Smooth muscle cell (in vitro differentiated cells): ENCODE measurements at regions not wholly inside any gene's neighbourhood (a gene's known extent, or its start where the extent isn't known, plus 50 kb on each side); places are given as distances from the start of the nearest gene placed in this dataset.

Experiments
- DNase-seq: peaks from one replicate; lab custom pipeline; 2025; ENCODE audit not compliant: unreplicated experiment; lab: John Stamatoyannopoulos, UW
- H2AFZ ChIP-seq: fragments of 200-600 bp; sonication (generic); 2 replicates; pipeline ENCODE4 v1.6.0; 2016; ENCODE audit warnings: antibody characterized with exemption, low read depth, mild to moderate bottlenecking
- H3F3A ChIP-seq: fragments of 200-600 bp; sonication (generic); 2 replicates; pipeline ENCODE4 v1.6.0; 2017; ENCODE audit warnings: antibody characterized with exemption, low read depth
- H3K27ac ChIP-seq: fragments of 200-600 bp; sonication (generic); 2 replicates; pipeline ENCODE4 v1.5.1; 2016; ENCODE audit warnings: low read depth, mild to moderate bottlenecking
- H3K27me3 ChIP-seq: fragments of 200-600 bp; sonication (generic); 2 replicates; pipeline ENCODE4 v1.6.1; 2016; ENCODE audit warnings: low read depth, mild to moderate bottlenecking
- H3K36me3 ChIP-seq: fragments of 200-600 bp; sonication (generic); 2 replicates; pipeline ENCODE4 v1.5.1; 2016; ENCODE audit warnings: low read depth
- H3K4me1 ChIP-seq: fragments of 200-600 bp; sonication (generic); 2 replicates; pipeline ENCODE4 v1.5.1; 2016; ENCODE audit warnings: low read depth
- H3K4me2 ChIP-seq: fragments of 200-600 bp; sonication (generic); 2 replicates; pipeline ENCODE4 v1.6.0; 2016; ENCODE audit warnings: mild to moderate bottlenecking
- H3K4me3 ChIP-seq: fragments of 200-600 bp; sonication (generic); 2 replicates; pipeline ENCODE4 v1.5.1; 2016; ENCODE audit warnings: mild to moderate bottlenecking
- H3K79me2 ChIP-seq: fragments of 200-600 bp; sonication (generic); 2 replicates; pipeline ENCODE4 v1.6.0; 2016; ENCODE audit warnings: low read depth, mild to moderate bottlenecking
- H3K9ac ChIP-seq: fragments of 200-600 bp; sonication (generic); 2 replicates; pipeline ENCODE4 v1.6.0; 2016; ENCODE audit warnings: low read depth
- H3K9me3 ChIP-seq: fragments of 200-600 bp; sonication (generic); replicated peaks from 2 replicates; pipeline ENCODE4 v1.5.1; 2016; ENCODE audit warnings: low read depth
- H4K20me1 ChIP-seq: fragments of 200-600 bp; sonication (generic); 2 replicates; pipeline ENCODE4 v1.6.0; 2016; ENCODE audit warnings: low read depth
- whole genome bisulfite sequencing: methylation state at CpG from one replicate; pipeline ENCODE4 v1.1.7; 2016; ENCODE audit warnings: low lambda C conversion rate; 5-methylcytosine and 5-hydroxymethylcytosine counted together
- TF ChIP-seq, protein P1 (sequence below): fragments of 200-600 bp; sonication (generic); IDR thresholded peaks from 2 replicates; pipeline ENCODE4 v1.5.1; 2017; ENCODE audit warnings: borderline replicate concordance, mild to moderate bottlenecking, antibody characterized with exemption; ENCODE audit not compliant: insufficient read depth, poor library complexity, severe bottlenecking

DNA sequence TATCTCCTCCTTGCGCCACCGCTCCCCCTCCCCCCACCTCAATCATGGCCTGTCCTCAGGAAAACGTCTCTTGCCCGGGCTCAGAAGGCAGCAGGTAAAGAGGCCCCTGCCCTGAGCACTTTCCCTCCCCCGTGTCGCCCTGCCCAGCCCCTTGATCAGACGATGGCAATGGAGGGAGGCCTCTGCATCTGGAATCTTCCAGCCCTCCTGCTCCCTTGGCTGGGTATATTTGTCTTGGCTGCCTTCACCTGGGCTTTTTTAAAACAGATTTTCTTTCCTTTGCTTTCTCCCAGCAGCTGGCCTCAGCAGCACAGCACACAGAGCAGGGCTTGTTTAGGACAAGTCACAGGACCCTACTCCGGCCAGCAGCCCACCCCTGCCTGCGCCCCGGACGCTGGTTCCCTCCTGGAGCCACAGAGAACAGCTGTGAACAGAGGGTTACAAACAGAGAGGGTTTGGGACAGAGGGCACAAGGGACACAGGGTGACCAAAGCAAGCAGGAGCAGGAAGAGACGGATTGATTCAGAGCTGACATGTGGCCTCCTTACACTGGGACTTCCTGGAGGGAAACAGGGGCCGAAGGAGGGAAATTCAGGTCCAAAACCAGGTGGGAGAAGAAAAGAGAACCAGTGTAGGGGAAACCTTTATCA, 78.7 kb downstream of the ISG20 start:
- Histone ChIP-seq H3K4me1 (no peaks in the 10 kb centered on the region), H3K36me3 (no peaks in the 10 kb centered on the region), H3K27ac (no peak overlapping the region), H3K4me2 (no peak overlapping the region), H4K20me1 (no peaks in the 10 kb centered on the region), H3K4me3 (no peak overlapping the region), H3K27me3 (peaks cover 29% of the 10 kb centered on the region), H3K9me3 (no peaks in the 10 kb centered on the region), H3F3A (no peaks in the 10 kb centered on the region), H3K79me2 (no peaks in the 10 kb centered on the region), H2AFZ (no peak overlapping the region), H3K9ac (no peak overlapping the region)
- TF ChIP-seq, protein P1, sequence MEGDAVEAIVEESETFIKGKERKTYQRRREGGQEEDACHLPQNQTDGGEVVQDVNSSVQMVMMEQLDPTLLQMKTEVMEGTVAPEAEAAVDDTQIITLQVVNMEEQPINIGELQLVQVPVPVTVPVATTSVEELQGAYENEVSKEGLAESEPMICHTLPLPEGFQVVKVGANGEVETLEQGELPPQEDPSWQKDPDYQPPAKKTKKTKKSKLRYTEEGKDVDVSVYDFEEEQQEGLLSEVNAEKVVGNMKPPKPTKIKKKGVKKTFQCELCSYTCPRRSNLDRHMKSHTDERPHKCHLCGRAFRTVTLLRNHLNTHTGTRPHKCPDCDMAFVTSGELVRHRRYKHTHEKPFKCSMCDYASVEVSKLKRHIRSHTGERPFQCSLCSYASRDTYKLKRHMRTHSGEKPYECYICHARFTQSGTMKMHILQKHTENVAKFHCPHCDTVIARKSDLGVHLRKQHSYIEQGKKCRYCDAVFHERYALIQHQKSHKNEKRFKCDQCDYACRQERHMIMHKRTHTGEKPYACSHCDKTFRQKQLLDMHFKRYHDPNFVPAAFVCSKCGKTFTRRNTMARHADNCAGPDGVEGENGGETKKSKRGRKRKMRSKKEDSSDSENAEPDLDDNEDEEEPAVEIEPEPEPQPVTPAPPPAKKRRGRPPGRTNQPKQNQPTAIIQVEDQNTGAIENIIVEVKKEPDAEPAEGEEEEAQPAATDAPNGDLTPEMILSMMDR = no peak
- DNase-seq = no peak
- 76% methylated on average over 13 of the region's 13 CpGs for WGBS

DNA sequence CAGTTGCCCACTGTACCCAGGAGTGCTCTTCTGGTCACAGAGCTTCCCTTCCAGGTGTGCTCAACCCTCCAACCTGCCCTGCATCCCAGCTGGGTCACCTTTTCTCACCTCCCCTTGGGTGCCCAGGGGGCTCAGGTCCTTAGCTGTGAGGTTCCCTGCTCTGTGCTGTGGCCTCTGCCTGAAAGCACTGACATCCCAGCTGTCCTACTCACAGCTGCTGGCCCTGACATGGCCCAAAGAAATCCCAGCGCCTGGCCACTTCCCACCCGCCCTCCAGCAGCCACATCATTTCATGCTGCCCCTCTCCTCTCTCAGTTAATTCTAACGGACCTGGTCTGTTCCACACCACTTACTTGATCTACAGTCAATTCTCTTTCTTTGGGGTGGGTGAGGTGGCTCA, 79.9 kb downstream of the ISG20 start:
- H3K4me2 ChIP-seq = no peak overlapping the region
- H3F3A ChIP-seq = no peaks in the 10 kb centered on the region
- DNase-seq = no peak
- H3K9ac ChIP-seq = no peak overlapping the region
- H3K27me3 ChIP-seq = peaks cover 18% of the 10 kb centered on the region
- no peak overlapping the region for H2AFZ ChIP-seq
- H4K20me1 ChIP-seq = no peaks in the 10 kb centered on the region
- no peak overlapping the region for H3K4me3 ChIP-seq
- TF ChIP-seq, protein P1 = no peak
- 90% methylated on average over 3 of the region's 3 CpGs for WGBS
- H3K36me3 ChIP-seq = no peaks in the 10 kb centered on the region
- H3K9me3 ChIP-seq = no peaks in the 10 kb centered on the region
- no peaks in the 10 kb centered on the region for H3K4me1 ChIP-seq
- no peak overlapping the region for H3K27ac ChIP-seq
- no peaks in the 10 kb centered on the region for H3K79me2 ChIP-seq

DNA sequence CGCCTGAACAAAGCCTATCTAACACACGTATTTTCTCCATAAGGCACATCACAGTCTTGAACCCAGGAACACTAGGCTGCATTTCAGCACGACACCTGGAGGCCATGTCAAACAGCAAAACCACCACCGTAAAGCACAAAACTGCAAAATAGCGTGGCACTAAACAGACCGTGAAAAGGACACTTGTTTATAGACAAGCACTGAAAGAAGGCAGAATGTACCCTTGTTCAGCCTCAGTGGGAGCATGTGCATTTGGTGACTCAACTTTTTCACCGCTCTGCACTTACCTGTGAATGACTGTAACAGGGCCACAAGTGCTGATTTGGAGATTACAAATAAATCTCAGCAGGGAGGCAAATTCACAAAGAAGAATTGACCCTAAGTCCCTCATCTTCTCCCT, 80.8 kb downstream of the ISG20 start:
- Histone ChIP-seq H3K27me3 (peaks cover 12% of the 10 kb centered on the region), H3K4me3 (no peak overlapping the region), H3K36me3 (no peaks in the 10 kb centered on the region), H3K27ac (no peak overlapping the region), H3K4me1 (no peaks in the 10 kb centered on the region), H2AFZ (no peak overlapping the region), H3K79me2 (no peaks in the 10 kb centered on the region), H3K9ac (no peak overlapping the region), H4K20me1 (no peaks in the 10 kb centered on the region), H3F3A (no peaks in the 10 kb centered on the region), H3K9me3 (no peaks in the 10 kb centered on the region), H3K4me2 (no peak overlapping the region)
- no peak for DNase-seq
- 89% methylated on average over 7 of the region's 7 CpGs for WGBS
- TF ChIP-seq, protein P1 = no peak
